GM12878 (cell line): ENCODE measurements at regions not wholly inside any gene's neighbourhood (a gene's known extent, or its start where the extent isn't known, plus 50 kb on each side); places are given as distances from the start of the nearest gene placed in this dataset.

Experiments
- ATAC-seq: fragments of 200-7000 bp; cut with Tn5 transposase; 3 replicates; pipeline ENCODE4 v1.9.1; 2020; ENCODE audit warnings: mild to moderate bottlenecking, moderate library complexity
- BruUV-seq: library from RNA; stranded (reverse); fragments of 400-500 nt; replicated peaks from 2 replicates; lab custom pipeline; 2021; lab: Mats Ljungman, UMichigan
- CTCF ChIA-PET: fragments of 300-600 bp; sonication (Branson Sonifier 250); formaldehyde crosslinking; extraction: SDS; loops from one replicate; lab custom pipeline; 2021; ENCODE audit warnings: inconsistent platforms; lab: Yijun Ruan, JAX
- POLR2A ChIA-PET: fragments of 350-600 bp; formaldehyde crosslinking; extraction: SDS; loops from one replicate; lab custom pipeline; 2021; ENCODE audit warnings: inconsistent platforms; lab: Charles Lee
- RAD21 ChIA-PET: fragments of 300-600 bp; sonication (Branson Sonifier 250); formaldehyde crosslinking; loops from one replicate; lab custom pipeline; 2023; ENCODE audit warnings: antibody characterized with exemption; ENCODE audit not compliant: unreplicated experiment; lab: Charles Lee
- SMC1A ChIA-PET: fragments of 300-600 bp; sonication (Branson Sonifier 250); formaldehyde crosslinking; loops from one replicate; lab custom pipeline; 2023; ENCODE audit not compliant: unreplicated experiment, uncharacterized antibody; lab: Charles Lee
- DNase-seq: peaks from one replicate; pipeline ENCODE4 v3.0.0-alpha.2; 2011; ENCODE audit warnings: low read depth, low spot score
- FAIRE-seq: peaks from 3 replicates; lab custom pipeline; 2011; peaks lifted over from hg19 to GRCh38; lab: Jason Lieb, UNC
- H2AFZ ChIP-seq: 2 replicates; pipeline ENCODE4 v1.6.0; 2011; ENCODE audit warnings: low read depth, low read length, control low read depth; ENCODE audit not compliant: control insufficient read depth
- H3K27ac ChIP-seq: 2 replicates; pipeline ENCODE4 v1.5.1; 2011; ENCODE audit warnings: control low read depth; ENCODE audit not compliant: control insufficient read depth, insufficient read depth
- H3K27me3 ChIP-seq, 2 experiments: replicated peaks in 1 of 2; 2 replicates each; pipeline versions ENCODE4 v1.6.0 to v1.6.1; 2011; ENCODE audit warnings: low read length in 1 of 2; ENCODE audit not compliant: control insufficient read depth in 2 of 2, insufficient read depth in 2 of 2
- H3K36me3 ChIP-seq, 2 experiments: 2 replicates each; pipeline ENCODE4 v1.5.1; 2011; ENCODE audit warnings: low read length in 1 of 2; ENCODE audit not compliant: control insufficient read depth in 2 of 2, insufficient read depth in 2 of 2
- H3K4me1 ChIP-seq: 2 replicates; pipeline ENCODE4 v1.6.1; 2011; ENCODE audit warnings: mild to moderate bottlenecking, low read length, moderate library complexity, mixed read lengths; ENCODE audit not compliant: control insufficient read depth, insufficient read depth
- H3K4me2 ChIP-seq: 2 replicates; pipeline ENCODE4 v1.6.0; 2011; ENCODE audit warnings: control low read depth; ENCODE audit not compliant: control insufficient read depth, insufficient read depth
- H3K4me3 ChIP-seq: fragments of 200-600 bp; sonication (generic); 2 replicates; pipeline ENCODE4 v1.5.1; 2016
- H3K79me2 ChIP-seq: 2 replicates; pipeline ENCODE4 v1.6.0; 2011; ENCODE audit warnings: low read length; ENCODE audit not compliant: control insufficient read depth, insufficient read depth
- H3K9ac ChIP-seq: 2 replicates; pipeline ENCODE4 v1.8.0; 2011; ENCODE audit warnings: low read length, control low read depth, mixed read lengths; ENCODE audit not compliant: control insufficient read depth, insufficient read depth
- H3K9me3 ChIP-seq: replicated peaks from 3 replicates; pipeline ENCODE4 v1.5.1; 2011; ENCODE audit warnings: mild to moderate bottlenecking, low read length; ENCODE audit not compliant: control insufficient read depth, insufficient read depth
- H4K20me1 ChIP-seq: 2 replicates; pipeline ENCODE4 v1.6.0; 2011; ENCODE audit not compliant: control insufficient read depth, insufficient read depth
- ATF2 ChIP-seq: IDR thresholded peaks from 2 replicates; pipeline ENCODE4 v1.6.1; 2012; ENCODE audit warnings: low read length, inconsistent platforms
- CHD2 ChIP-seq: IDR thresholded peaks from 2 replicates; pipeline ENCODE4 v1.6.1; 2011; ENCODE audit warnings: low read depth, low read length, improper control_type of control experiment, borderline replicate concordance
- E2F4 ChIP-seq: IDR thresholded peaks from 2 replicates; pipeline ENCODE4 v1.6.1; 2012; ENCODE audit warnings: low read depth, low read length, improper control_type of control experiment
- GATAD2B ChIP-seq: fragments of 450-650 bp; conservative IDR thresholded peaks from 2 replicates; pipeline ENCODE4 v1.6.1; 2017; ENCODE audit warnings: low read depth, mild to moderate bottlenecking, moderate library complexity
- HDAC2 ChIP-seq: fragments of 200-600 bp; sonication (generic); IDR thresholded peaks from 2 replicates; pipeline ENCODE4 v1.6.1; 2017
- SIN3A ChIP-seq: IDR thresholded peaks from 2 replicates; pipeline ENCODE4 v1.6.1; 2012; ENCODE audit warnings: low read depth, low read length, improper control_type of control experiment
- SREBF2 ChIP-seq: IDR thresholded peaks from 2 replicates; pipeline ENCODE4 v1.6.1; 2012; ENCODE audit warnings: mild to moderate bottlenecking, low read length
- TCF7 ChIP-seq: IDR thresholded peaks from 2 replicates; pipeline ENCODE4 v1.6.1; 2014; ENCODE audit warnings: antibody characterized with exemption, borderline replicate concordance
- ZNF384 ChIP-seq: IDR thresholded peaks from 2 replicates; pipeline ENCODE4 v1.6.1; 2012; ENCODE audit warnings: low read depth, mild to moderate bottlenecking, low read length, improper control_type of control experiment, borderline replicate concordance
- ZSCAN29 ChIP-seq: fragments of 450-650 bp; IDR thresholded peaks from 2 replicates; pipeline ENCODE4 v1.6.1; 2017; ENCODE audit warnings: mild to moderate bottlenecking, moderate library complexity
- ZZZ3 ChIP-seq: IDR thresholded peaks from 2 replicates; pipeline ENCODE4 v1.6.1; 2011; ENCODE audit warnings: low read depth; ENCODE audit not compliant: control insufficient read depth, insufficient read length
- WGBS: methylation state at CpG from one replicate; pipeline ENCODE4 v1.1.6; 2016; ENCODE audit warnings: low lambda C conversion rate; ENCODE audit not compliant: insufficient replicate concordance, insufficient coverage; ENCODE audit errors: missing lambda C conversion rate; 5-methylcytosine and 5-hydroxymethylcytosine counted together
- in situ Hi-C: fragments of 300-500 bp; cut with MboI; formaldehyde crosslinking; loops from 9 replicates; pipeline ENCODE4 v1.14.3; 2018; ENCODE audit warnings: mixed read lengths
- intact Hi-C: fragments of 100-400 bp; cut with micrococcal nuclease; formaldehyde crosslinking; loops from one replicate; pipeline ENCODE4 v1.14.2; 2022; ENCODE audit not compliant: unreplicated experiment
- TF ChIP-seq, protein P1 (sequence below): fragments of 150-350 bp; IDR thresholded peaks from 2 replicates; pipeline ENCODE4 v1.6.1; 2016; ENCODE audit warnings: low read depth, low read length
- TF ChIP-seq, protein P2 (sequence below): IDR thresholded peaks from 2 replicates; pipeline ENCODE4 v1.6.1; 2012; ENCODE audit warnings: low read depth, low read length, improper control_type of control experiment
- TF ChIP-seq, protein P3 (sequence below): fragments of 450-650 bp; IDR thresholded peaks from 2 replicates; pipeline ENCODE4 v1.6.1; 2017; ENCODE audit warnings: low read depth, mild to moderate bottlenecking, moderate library complexity
- TF ChIP-seq, protein P4 (sequence below): IDR thresholded peaks from 2 replicates; pipeline ENCODE4 v1.6.1; 2011; ENCODE audit warnings: borderline replicate concordance, low read depth, mild to moderate bottlenecking, moderate library complexity, low read length; ENCODE audit not compliant: insufficient read depth, poor library complexity, severe bottlenecking

DNA sequence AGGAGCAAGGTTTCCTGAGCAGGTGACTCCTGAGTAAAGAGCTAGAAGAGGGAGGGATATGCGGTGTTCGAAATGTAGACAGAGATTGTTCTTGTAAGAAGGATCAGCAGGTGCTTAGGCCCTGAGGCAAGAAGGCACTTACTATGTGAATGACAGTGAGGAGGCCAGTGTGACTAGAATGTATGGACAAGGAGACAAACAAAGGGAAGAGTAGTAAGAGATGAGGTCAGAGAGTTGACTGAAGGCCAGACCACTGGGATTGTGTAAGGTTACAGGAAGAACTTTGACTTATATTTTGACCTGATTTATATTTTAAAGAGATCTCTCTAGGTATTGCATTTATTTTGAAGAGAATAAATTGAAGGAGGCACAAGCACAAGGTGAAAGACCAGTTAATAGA, 118.4 kb upstream of the ENPEP start (continued):
- TF ChIP-seq, protein P1, sequence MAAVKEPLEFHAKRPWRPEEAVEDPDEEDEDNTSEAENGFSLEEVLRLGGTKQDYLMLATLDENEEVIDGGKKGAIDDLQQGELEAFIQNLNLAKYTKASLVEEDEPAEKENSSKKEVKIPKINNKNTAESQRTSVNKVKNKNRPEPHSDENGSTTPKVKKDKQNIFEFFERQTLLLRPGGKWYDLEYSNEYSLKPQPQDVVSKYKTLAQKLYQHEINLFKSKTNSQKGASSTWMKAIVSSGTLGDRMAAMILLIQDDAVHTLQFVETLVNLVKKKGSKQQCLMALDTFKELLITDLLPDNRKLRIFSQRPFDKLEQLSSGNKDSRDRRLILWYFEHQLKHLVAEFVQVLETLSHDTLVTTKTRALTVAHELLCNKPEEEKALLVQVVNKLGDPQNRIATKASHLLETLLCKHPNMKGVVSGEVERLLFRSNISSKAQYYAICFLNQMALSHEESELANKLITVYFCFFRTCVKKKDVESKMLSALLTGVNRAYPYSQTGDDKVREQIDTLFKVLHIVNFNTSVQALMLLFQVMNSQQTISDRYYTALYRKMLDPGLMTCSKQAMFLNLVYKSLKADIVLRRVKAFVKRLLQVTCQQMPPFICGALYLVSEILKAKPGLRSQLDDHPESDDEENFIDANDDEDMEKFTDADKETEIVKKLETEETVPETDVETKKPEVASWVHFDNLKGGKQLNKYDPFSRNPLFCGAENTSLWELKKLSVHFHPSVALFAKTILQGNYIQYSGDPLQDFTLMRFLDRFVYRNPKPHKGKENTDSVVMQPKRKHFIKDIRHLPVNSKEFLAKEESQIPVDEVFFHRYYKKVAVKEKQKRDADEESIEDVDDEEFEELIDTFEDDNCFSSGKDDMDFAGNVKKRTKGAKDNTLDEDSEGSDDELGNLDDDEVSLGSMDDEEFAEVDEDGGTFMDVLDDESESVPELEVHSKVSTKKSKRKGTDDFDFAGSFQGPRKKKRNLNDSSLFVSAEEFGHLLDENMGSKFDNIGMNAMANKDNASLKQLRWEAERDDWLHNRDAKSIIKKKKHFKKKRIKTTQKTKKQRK, result no peak
- no peak for TF ChIP-seq SIN3A
- TF ChIP-seq ATF2, result no peak

DNA sequence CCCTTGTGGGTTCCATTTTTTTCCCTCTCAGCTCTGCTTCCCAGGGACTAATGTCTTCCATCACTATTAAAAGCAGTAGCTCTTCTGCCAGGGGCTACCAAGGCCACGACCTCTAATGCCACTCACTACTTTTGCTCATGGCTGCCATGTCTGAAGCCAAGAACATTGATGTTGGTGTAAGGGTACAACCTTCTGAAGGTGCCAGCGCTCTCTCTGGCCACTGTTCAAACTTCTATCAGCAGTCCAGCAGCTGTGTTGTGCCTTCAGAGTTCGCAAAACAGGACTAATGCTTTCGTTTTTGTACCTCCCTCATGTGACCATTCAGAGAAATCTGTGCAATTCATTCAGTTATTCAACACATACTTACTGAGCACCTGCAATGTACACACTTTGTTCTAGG, 121.5 kb upstream of the ENPEP start:
- Histone ChIP-seq H3K27ac (no peak overlapping the region), H4K20me1 (no peaks in the 10 kb centered on the region), H2AFZ (no peak overlapping the region), H3K9me3 (no peaks in the 10 kb centered on the region), H3K4me2 (peak overlapping the region; percentile 30; the same call in 1 of the 2 replicates), H3K79me2 (no peaks in the 10 kb centered on the region), H3K27me3 (peaks cover 0 to 2% of the 10 kb centered on the region in 2 experiments; a peak in 1 of 4 replicates), H3K36me3 (no peaks in the 10 kb centered on the region), H3K4me3 (no peak overlapping the region), H3K9ac (no peak overlapping the region), H3K4me1 (no peaks in the 10 kb centered on the region)
- CTCF ChIA-PET, result no interaction called here
- no TSS peak for BruUV-seq
- intact Hi-C loops, result no loop called here
- WGBS, result 0% methylated on average over 4 of the region's 4 CpGs
- SMC1A ChIA-PET, result no interaction called here
- FAIRE-seq (no peak), DNase-seq (no peak), ATAC-seq (no peak)
- RAD21 ChIA-PET, result no interaction called here
- in situ Hi-C loops, result no loop called here
- POLR2A ChIA-PET, result no interaction called here
- TF ChIP-seq, protein P2, sequence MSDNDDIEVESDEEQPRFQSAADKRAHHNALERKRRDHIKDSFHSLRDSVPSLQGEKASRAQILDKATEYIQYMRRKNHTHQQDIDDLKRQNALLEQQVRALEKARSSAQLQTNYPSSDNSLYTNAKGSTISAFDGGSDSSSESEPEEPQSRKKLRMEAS, result no peak
- no peak for TF ChIP-seq GATAD2B
- TF ChIP-seq, protein P3, sequence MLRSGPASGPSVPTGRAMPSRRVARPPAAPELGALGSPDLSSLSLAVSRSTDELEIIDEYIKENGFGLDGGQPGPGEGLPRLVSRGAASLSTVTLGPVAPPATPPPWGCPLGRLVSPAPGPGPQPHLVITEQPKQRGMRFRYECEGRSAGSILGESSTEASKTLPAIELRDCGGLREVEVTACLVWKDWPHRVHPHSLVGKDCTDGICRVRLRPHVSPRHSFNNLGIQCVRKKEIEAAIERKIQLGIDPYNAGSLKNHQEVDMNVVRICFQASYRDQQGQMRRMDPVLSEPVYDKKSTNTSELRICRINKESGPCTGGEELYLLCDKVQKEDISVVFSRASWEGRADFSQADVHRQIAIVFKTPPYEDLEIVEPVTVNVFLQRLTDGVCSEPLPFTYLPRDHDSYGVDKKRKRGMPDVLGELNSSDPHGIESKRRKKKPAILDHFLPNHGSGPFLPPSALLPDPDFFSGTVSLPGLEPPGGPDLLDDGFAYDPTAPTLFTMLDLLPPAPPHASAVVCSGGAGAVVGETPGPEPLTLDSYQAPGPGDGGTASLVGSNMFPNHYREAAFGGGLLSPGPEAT, result no peak
- no peak for TF ChIP-seq ZZZ3
- TF ChIP-seq ZNF384, result no peak
- TF ChIP-seq E2F4, result no peak
- TF ChIP-seq, protein P4, sequence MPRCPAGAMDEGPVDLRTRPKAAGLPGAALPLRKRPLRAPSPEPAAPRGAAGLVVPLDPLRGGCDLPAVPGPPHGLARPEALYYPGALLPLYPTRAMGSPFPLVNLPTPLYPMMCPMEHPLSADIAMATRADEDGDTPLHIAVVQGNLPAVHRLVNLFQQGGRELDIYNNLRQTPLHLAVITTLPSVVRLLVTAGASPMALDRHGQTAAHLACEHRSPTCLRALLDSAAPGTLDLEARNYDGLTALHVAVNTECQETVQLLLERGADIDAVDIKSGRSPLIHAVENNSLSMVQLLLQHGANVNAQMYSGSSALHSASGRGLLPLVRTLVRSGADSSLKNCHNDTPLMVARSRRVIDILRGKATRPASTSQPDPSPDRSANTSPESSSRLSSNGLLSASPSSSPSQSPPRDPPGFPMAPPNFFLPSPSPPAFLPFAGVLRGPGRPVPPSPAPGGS, result no peak
- no peak for TF ChIP-seq HDAC2
- no peak for TF ChIP-seq SREBF2
- TF ChIP-seq TCF7, result no peak
- TF ChIP-seq CHD2, result no peak
- no peak for TF ChIP-seq ZSCAN29
